Stimulated activated CD4-positive, alpha-beta T cell treated with anti-CD3 and anti-CD28 coated beads, Interleukin-2, amount 100 ng/mL, for 48 hours (primary cell): ENCODE measurements at regions not wholly inside any gene's neighbourhood (a gene's known extent, or its start where the extent isn't known, plus 50 kb on each side); places are given as distances from the start of the nearest gene placed in this dataset.

Source experiments
- DNase-seq, 2 donors: peaks; one replicate each; pipeline ENCODE4 v3.0.0-alpha.2; 2020

GRCh38 chr6:90928051-90928450, 341.2 kb upstream of the MAP3K7 start:
- DNase-seq: no peak

GRCh38 chr6:90925726-90926125, 338.9 kb upstream of the MAP3K7 start:
- no peak for DNase-seq

DNA sequence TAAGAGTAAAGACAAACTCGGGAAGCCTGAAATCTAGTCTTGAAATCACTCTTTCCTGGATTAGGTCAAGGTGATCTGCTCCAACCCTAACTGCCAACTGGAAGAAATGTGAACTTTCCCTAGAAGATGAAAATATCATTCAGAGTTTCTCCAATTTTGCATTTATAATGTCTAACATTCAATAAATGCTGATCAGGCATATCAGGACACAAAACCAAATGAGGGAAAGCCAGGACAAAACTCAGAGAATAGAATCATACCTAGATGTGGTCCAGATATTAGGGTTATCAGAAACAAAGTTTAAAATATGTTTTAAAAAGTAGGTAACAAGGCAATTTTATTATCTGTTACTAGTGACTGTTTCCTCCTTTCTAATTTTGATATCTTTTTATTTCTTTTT, 335.5 kb upstream of the MAP3K7 start:
- DNase-seq: no peak

DNA sequence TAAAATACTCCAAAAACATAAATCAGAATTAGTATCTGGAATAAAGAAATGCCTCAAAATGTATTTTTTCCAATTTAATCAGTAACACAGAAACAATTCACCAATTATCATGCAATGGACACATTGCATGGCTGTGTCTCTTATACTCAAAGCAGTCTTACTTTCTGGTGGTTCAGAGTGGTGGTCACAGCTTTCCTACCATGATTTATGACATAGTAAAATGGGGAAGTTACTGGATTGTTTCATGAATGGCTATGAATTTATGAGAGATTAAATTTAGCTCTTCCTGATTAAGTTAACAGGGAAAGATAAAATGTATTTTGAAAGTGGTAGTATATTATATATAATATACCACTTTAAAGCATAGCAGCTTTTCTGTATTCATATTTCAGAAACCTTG, 331.5 kb upstream of the MAP3K7 start:
- DNase-seq: no peak

- no peak for DNase-seq
These were observed 330.5 kb upstream of the MAP3K7 start for GRCh38 chr6:90917376-90917775.

- no peak for DNase-seq
These were observed 330.1 kb upstream of the MAP3K7 start for GRCh38 chr6:90916968-90917367.

DNA sequence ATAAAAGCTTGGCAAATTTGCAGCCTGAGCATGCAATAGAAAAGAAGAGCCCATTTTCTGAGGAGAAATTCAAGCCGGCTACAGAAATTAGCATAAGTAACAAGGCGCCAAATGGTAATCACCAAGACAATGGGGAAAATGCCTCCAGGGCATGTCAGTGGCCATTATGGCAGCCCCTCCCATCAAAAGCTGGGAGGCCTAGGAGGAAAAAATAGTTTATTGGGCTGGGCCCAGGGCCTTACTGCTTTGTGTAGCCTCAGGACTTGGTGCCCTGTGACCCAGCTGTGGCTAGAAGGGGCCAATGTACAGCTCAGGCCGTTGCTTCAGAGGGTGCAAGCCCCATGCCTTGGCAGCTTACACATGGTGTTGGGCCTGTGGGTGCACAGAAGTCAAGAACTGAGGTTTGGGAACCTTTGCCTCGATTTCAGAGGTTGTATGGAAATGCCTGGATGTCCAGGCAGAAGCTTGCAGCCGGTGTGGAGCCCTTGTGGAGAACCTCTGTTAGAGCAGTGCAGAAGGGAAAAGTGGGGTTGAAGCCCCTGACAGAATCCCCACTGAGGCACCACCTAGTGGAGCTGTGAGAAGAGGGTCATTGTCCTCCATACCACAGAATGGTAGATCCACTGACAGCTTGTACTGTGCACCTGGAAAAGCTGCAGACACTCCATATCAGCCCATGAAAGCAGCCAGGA, 328.5 kb upstream of the MAP3K7 start:
- DNase-seq: no peak

GRCh38 chr6:90914312-90914711, 327.4 kb upstream of the MAP3K7 start:
- no peak for DNase-seq

DNA sequence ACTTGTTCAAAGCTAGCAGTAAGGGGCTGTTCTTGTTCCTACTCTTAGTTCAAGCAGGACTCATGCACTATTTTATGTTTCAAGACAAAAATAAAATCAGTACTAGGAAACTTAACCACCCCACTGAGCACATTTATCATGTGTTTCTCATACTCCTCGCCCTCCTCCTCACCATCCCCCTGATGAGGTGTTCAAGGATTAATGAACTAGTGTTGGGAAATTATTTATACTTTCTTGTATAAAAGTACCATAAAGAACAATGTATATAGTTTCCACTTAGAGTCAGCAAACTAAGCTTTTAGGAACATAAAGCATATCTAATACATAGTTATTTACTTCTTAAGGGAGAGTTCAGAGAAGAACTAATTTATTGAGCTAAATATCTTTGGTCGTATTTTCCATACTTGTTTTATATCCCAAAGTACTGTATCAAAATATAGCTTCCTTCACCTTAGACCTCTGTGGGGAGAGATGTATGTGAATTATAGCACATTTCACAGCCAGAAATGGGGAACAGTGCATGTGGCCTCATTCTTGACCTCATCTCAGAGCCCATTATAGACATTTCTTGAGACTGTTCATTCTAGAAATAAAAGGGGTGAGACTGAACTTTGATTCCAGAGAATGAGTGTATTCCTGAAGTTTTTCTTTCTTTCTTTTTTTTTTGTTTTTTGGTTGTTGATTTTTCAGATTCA, 326.5 kb upstream of the MAP3K7 start:
- DNase-seq: no peak

- no peak for DNase-seq
These were observed 324.8 kb upstream of the MAP3K7 start for GRCh38 chr6:90911642-90912041.

DNA sequence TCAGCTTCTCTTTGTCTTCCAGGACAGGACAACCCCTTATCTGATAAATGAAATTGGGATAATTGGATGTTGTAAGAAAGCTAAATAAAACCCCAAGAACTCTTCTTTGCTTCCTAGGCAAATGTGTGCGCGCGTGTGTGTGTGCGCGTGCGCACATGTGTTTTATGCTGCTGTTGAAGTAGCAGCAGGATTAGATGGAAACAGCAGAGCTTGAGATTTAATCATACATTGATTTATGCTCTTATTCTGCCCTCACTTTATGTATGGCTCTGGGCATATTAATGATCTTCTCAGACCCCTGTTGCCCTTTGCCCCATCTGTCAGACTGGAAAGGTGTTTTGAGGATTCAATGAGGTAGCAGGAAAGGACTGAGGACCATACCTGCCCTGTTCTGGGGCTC, 324.0 kb upstream of the MAP3K7 start:
- DNase-seq: no peak

- no peak for DNase-seq
These were observed 321.2 kb upstream of the MAP3K7 start for GRCh38 chr6:90907931-90908655.

DNA sequence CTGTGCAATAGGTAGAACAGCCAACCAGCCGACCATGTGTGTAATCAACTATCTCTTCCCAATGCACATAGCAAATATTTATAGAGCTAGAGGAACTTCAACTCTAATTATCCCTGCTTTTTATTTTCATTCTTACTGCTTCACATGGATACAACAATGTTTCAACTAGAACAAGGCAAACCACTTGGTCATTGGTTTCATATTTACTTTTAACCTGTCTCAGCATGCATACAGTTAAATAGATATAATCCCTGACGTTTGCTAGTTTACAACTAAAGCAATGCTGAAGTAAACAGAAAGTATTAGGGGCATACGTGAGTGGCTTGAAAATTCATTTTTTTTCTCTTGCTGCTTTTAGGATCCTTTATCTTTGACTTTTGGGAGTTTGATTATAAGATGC, 318.5 kb upstream of the MAP3K7 start:
- no peak for DNase-seq

GRCh38 chr6:90900034-90900433, 313.2 kb upstream of the MAP3K7 start:
- no peak for DNase-seq

- no peak for DNase-seq
These were observed 311.9 kb upstream of the MAP3K7 start for GRCh38 chr6:90898763-90899162.

- no peak for DNase-seq
These were observed 309.2 kb upstream of the MAP3K7 start for GRCh38 chr6:90896075-90896547.

DNA sequence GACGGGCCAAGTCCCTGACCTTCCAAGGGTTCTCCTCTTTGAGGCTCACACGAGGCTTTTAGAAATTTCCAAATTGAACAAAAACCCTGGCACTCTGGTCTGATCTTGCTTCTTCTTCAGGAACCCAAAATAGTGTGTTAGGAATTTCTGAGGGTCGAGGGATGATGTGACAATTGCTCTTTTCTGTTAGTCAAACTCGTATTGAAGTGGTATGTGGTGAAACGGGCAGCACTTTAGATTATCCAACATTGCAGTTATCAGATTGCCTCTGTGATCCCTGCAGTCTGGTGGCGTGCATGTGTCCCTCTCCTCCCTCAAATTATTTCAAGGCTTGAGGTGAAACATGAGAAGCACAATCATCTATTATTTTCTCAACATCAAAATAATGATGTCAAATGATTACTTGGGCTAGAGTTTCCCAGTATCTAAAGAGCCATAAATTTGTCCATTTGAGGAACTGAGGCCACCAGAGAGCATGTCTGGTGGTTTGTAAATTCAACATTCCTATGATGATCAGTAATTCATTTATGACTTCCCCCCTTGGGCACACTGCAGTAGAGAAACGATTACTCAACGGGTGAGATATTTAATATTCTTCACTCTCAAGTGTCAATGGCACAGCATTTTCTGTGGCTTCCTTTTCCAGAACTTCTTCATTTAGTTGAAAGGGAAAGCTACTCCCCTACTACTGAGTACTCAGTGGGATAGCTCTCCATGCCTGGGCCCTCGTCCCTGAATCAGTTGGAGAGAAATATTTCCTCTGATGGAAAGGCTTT, 308.6 kb upstream of the MAP3K7 start:
- DNase-seq: no peak

- no peak for DNase-seq
These were observed 307.6 kb upstream of the MAP3K7 start for GRCh38 chr6:90894285-90895130.

GRCh38 chr6:90893400-90893799, 306.5 kb upstream of the MAP3K7 start:
- DNase-seq: no peak

DNA sequence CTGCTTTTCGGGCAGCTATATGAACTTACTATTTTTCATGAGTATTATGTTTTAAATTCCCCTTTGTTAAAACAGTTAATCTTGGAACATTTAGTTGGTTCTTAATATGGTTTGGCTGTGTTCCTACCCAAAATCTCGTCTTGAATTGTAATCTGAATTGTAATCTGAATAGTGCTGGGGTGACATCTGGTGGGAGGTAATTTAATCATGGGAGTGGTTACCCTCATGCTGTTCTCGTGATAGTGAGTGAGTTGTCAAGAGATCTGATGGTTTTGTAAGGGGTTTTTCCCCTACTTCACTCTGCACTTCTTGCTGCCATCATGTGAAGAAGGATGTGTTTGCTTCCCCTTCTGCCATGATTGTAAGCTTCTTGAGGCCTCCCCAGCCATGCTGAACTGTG, 305.4 kb upstream of the MAP3K7 start:
- DNase-seq: no peak

- no peak for DNase-seq
These were observed 304.5 kb upstream of the MAP3K7 start for GRCh38 chr6:90891355-90891754.

GRCh38 chr6:90890683-90891330, 303.9 kb upstream of the MAP3K7 start:
- DNase-seq: no peak
